Peyer's patch (tissue), 4 donors: ENCODE measurements at regions not wholly inside any gene's neighbourhood (a gene's known extent, or its start where the extent isn't known, plus 50 kb on each side); places are given as distances from the start of the nearest gene placed in this dataset.

Experiments used
- POLR2A ChIP-seq, 2 donors: fragments of 450-650 bp; IDR thresholded peaks; one replicate each; pipeline ENCODE4 v1.5.1; 2017; ENCODE audit warnings: antibody characterized with exemption in 2 of 2, mild to moderate bottlenecking in 2 of 2, moderate library complexity in 2 of 2
- TF ChIP-seq, protein P1 (sequence below), 6 experiments: fragments of 450-650 bp in 4 of 6; fragments of 200-600 bp in 2 of 6; sonication (generic) in 1 of 6; IDR thresholded peaks; one replicate each; pipeline ENCODE4 v1.5.1; 2017 to 2019; ENCODE audit warnings: antibody characterized with exemption in 6 of 6, mild to moderate bottlenecking in 3 of 6, moderate library complexity in 1 of 6

DNA sequence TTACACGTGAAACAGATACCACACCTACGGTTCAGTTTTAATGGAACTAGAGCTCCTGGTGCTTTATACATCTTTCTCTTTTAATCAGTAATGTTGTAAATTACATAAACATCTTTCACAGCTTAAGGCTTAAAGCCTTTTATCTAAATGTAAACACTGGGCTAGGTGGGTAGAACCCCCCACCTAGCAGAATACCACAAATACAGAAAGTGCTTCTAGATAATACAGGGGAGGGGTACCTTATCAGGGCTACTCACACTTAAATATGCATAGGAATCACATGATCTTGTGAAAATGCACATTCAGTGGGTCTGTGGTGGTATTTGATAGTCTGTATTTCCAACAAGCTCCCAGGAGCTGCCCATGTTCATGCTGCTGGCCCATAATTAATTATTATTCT, 256.4 kb upstream of the TARS1 start:
- TF ChIP-seq, protein P1, sequence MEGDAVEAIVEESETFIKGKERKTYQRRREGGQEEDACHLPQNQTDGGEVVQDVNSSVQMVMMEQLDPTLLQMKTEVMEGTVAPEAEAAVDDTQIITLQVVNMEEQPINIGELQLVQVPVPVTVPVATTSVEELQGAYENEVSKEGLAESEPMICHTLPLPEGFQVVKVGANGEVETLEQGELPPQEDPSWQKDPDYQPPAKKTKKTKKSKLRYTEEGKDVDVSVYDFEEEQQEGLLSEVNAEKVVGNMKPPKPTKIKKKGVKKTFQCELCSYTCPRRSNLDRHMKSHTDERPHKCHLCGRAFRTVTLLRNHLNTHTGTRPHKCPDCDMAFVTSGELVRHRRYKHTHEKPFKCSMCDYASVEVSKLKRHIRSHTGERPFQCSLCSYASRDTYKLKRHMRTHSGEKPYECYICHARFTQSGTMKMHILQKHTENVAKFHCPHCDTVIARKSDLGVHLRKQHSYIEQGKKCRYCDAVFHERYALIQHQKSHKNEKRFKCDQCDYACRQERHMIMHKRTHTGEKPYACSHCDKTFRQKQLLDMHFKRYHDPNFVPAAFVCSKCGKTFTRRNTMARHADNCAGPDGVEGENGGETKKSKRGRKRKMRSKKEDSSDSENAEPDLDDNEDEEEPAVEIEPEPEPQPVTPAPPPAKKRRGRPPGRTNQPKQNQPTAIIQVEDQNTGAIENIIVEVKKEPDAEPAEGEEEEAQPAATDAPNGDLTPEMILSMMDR (IDR thresholded peaks at IDR 0.05) = no peak
- no peak for TF ChIP-seq POLR2A (IDR thresholded peaks at IDR 0.05)
